ENCODE measurements at regions not wholly inside any gene's neighbourhood (a gene's known extent, or its start where the extent isn't known, plus 50 kb on each side); places are given as distances from the start of the nearest gene placed in this dataset.

DNA sequence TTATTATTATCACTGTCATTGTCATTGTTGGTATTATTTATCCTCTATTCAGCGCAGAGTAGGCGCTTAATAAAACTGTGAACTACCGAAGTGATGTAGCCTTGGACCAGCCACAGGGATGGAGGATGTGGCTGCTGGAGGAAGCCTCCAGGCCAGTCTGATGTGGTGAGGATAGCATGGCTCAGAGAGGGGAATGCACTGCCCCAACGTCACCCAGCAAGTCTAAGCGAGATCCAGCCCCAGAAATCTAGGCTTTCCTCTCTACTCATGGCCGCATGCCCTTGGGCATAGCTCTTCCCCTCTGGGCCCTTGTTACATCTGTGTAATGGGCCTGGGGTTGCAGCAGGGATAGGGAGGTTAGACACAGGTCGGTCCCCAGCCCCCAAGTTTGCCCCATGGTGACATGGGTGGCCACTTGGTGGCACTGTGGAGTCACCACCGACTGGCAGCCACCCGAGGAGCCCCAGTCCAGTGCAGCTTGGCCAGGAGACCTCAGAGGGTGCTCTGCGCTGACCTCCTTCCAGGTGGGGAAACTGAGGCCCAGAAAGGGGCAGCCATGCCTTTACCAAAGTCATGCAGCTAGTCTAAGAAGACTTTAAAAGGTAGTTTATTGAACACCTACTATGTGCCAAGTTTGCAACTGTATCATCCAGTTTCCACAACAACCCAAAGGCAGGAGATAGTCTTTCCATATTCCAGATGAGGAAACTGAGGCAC is 395.7 kb downstream of the MN1 start:
- H3K27ac ChIP-seq = no peak overlapping the region
- no peaks in the 10 kb centered on the region for H3K4me1 ChIP-seq
- intact Hi-C loops (cut with DNase I) = loop anchor here (5.0 kb wide), 1 partner anchor 396 kb away; the partner anchor contains the start of gene MN1
- H3K27me3 ChIP-seq = no peaks in the 10 kb centered on the region
- H3K9me3 ChIP-seq = no peaks in the 10 kb centered on the region
- TF ChIP-seq POLR2A (IDR thresholded peaks at IDR 0.05) = no peak
- TF ChIP-seq, protein P1, sequence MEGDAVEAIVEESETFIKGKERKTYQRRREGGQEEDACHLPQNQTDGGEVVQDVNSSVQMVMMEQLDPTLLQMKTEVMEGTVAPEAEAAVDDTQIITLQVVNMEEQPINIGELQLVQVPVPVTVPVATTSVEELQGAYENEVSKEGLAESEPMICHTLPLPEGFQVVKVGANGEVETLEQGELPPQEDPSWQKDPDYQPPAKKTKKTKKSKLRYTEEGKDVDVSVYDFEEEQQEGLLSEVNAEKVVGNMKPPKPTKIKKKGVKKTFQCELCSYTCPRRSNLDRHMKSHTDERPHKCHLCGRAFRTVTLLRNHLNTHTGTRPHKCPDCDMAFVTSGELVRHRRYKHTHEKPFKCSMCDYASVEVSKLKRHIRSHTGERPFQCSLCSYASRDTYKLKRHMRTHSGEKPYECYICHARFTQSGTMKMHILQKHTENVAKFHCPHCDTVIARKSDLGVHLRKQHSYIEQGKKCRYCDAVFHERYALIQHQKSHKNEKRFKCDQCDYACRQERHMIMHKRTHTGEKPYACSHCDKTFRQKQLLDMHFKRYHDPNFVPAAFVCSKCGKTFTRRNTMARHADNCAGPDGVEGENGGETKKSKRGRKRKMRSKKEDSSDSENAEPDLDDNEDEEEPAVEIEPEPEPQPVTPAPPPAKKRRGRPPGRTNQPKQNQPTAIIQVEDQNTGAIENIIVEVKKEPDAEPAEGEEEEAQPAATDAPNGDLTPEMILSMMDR (IDR thresholded peaks at IDR 0.05) = peak in 5 of 6 experiments; percentile 39 to 67 (median 55)
- 85 to 86% methylated on average over 7 of the region's 10 CpGs for WGBS, 2 donors
- peak; percentile 45 to 54 for DNase-seq
- no peak overlapping the region for H3K4me3 ChIP-seq (replicated peaks in 1 of 3)
- no peaks in the 10 kb centered on the region for H3K36me3 ChIP-seq

DNA sequence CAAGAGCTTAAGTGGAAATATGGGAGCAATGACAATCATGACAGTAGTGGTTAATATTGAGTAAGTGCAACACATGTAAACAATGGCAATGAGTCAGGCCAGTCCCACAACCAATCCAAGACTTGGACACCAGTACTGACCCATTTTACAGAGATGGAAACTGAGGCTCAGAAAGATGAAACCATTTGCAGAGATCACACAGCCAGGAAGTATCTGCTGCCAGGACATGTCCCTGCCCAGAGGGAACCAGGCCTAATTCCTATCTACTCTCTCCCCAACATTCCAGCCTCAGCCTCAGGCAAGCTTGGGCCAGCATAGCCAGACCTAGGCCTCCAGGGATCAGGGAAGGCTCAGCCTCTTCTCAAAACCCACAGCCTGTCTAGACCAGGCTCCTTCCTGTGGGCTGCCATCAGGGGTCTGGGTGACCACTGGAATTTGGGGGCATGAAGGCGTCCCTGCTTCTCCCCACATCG is 395.1 kb downstream of the MN1 start:
- Histone ChIP-seq H3K27ac (no peak overlapping the region), H3K9me3 (no peaks in the 10 kb centered on the region), H3K36me3 (no peaks in the 10 kb centered on the region), H3K4me1 (no peaks in the 10 kb centered on the region), H3K27me3 (no peaks in the 10 kb centered on the region), H3K4me3 (replicated peaks in 1 of 3) (no peak overlapping the region)
- TF ChIP-seq, protein P1 (IDR thresholded peaks at IDR 0.05) = no peak
- no peak for TF ChIP-seq POLR2A (IDR thresholded peaks at IDR 0.05)
- no peak for DNase-seq
- intact Hi-C loops (cut with DNase I) = loop anchor here (5.0 kb wide), 1 partner anchor 396 kb away; the partner anchor contains the start of gene MN1
- WGBS, 2 donors = 81 to 85% methylated on average over 2 of the region's 2 CpGs

DNA sequence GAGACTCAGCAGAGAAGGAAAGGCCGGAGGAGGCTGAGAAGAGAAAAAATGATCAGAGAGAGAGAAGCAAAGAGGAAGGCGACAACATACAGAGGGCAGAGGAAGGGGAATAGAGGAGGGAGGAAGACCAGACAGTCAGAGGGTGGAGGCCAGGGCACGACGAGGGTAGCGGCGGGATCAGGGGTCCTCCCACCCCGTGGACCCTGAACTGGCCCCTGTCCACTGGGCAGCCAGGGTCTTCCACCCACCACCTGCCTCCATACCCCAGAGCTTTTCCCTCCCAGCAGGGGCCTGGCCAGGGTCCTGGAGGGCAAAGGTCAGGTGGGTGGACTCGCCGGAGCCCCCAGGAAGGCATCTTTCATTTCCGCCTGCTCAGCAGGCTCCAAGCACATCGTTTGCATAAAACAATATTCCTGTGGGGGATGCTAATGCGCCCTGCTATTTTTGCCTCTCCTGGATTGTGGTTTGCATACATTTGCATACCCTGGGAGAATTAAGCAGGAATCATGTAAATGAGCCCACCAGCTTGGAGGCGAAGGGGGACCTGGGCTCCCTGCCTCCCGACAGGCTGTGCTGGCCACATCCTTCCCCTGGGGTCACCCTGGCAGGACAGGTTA is 394.1 kb downstream of the MN1 start:
- H3K36me3 ChIP-seq = no peaks in the 10 kb centered on the region
- no peak for TF ChIP-seq POLR2A (IDR thresholded peaks at IDR 0.05)
- TF ChIP-seq, protein P1 (IDR thresholded peaks at IDR 0.05) = no peak
- H3K27me3 ChIP-seq = no peaks in the 10 kb centered on the region
- H3K9me3 ChIP-seq = no peaks in the 10 kb centered on the region
- DNase-seq = no peak
- intact Hi-C loops (cut with DNase I) = loop anchor here (5.0 kb wide), 1 partner anchor 395 kb away; the partner anchor contains the start of gene MN1
- no peaks in the 10 kb centered on the region for H3K4me1 ChIP-seq
- no peak overlapping the region for H3K4me3 ChIP-seq (replicated peaks in 1 of 3)
- no peak overlapping the region for H3K27ac ChIP-seq
- WGBS, 2 donors = 78% methylated on average over 13 to 14 of the region's 14 CpGs

DNA sequence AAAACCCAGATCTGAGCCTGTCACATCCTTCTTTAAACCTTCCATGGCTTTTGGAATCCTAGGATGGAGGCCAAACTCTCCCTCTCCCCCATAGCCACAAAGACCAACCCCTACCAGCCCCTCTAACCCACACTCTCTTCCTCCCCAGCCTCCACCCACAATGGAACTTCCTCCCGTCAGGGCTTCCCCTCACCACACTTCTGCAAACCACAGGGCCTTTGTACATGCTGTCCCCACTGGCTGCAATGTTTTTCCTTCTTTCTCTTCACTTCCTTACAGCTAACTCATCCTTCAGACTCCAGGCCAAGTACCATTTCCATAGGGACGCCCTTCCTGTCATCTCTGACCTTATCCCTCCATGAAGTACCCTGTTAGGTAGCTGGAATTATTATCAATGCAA is 393.5 kb downstream of the MN1 start:
- H3K36me3 ChIP-seq = no peaks in the 10 kb centered on the region
- 89 to 93% methylated on average over 2 of the region's 2 CpGs for WGBS, 2 donors
- no peak for TF ChIP-seq POLR2A (IDR thresholded peaks at IDR 0.05)
- TF ChIP-seq, protein P1 (IDR thresholded peaks at IDR 0.05) = no peak
- H3K27ac ChIP-seq = no peak overlapping the region
- no peaks in the 10 kb centered on the region for H3K27me3 ChIP-seq
- no peak overlapping the region for H3K4me3 ChIP-seq (replicated peaks in 1 of 3)
- intact Hi-C loops (cut with DNase I) = loop anchor here (5.0 kb wide), 1 partner anchor 394 kb away; the partner anchor contains the start of gene MN1
- no peaks in the 10 kb centered on the region for H3K4me1 ChIP-seq
- DNase-seq = no peak
- H3K9me3 ChIP-seq = no peaks in the 10 kb centered on the region

DNA sequence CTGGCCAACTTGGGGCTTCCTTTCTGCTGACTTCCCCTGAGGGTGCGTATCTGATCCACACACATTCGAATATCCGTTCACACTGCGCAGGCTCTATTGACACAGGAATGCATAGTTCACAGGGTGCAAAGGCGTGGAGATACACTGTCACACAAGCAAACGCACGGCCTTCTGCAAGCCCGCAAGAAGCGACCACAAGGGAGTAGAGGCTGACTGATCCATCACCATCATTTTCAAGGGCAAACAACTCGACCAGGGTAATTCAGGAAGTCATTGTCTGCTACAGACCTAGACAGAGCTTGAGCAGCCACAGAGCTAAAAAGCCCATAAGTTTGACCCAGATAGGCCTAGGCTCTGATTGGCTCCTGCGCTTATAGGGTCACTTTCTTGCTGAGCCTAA is 392.3 kb downstream of the MN1 start:
- no peak for TF ChIP-seq POLR2A (IDR thresholded peaks at IDR 0.05)
- TF ChIP-seq, protein P1 (IDR thresholded peaks at IDR 0.05) = no peak
- 81 to 89% methylated on average over 10 to 11 of the region's 11 CpGs for WGBS, 2 donors
- no peaks in the 10 kb centered on the region for H3K36me3 ChIP-seq
- H3K9me3 ChIP-seq = no peaks in the 10 kb centered on the region
- no peak for DNase-seq
- H3K27ac ChIP-seq = no peak overlapping the region
- H3K4me1 ChIP-seq = no peaks in the 10 kb centered on the region
- intact Hi-C loops (cut with DNase I) = loop anchor here (5.0 kb wide), 1 partner anchor 393 kb away; the partner anchor contains the start of gene MN1
- no peaks in the 10 kb centered on the region for H3K27me3 ChIP-seq
- H3K4me3 ChIP-seq (replicated peaks in 1 of 3) = no peak overlapping the region
